CD4-positive, CD25-positive, alpha-beta regulatory T cell (primary cell): ENCODE measurements at regions not wholly inside any gene's neighbourhood (a gene's known extent, or its start where the extent isn't known, plus 50 kb on each side); places are given as distances from the start of the nearest gene placed in this dataset.

ENCODE experiments used
- ATAC-seq, 2 donors: fragments of 150-1000 bp; cut with Tn5 transposase; one replicate each; pipeline ENCODE4 v1.10.0; 2021; ENCODE audit warnings: low read depth in 2 of 2, moderate number of reproducible peaks in 2 of 2, moderate library complexity in 1 of 2
- DNase-seq, 3 donors: peaks; one replicate each; pipeline versions ENCODE4 v3.0.0 to v3.0.0-alpha.2; 2012 to 2022; ENCODE audit warnings: mixed read lengths in 1 of 3
- H3K27ac ChIP-seq: one replicate; pipeline ENCODE4 v1.7.0; 2013; ENCODE audit warnings: mild to moderate bottlenecking, low read length; ENCODE audit not compliant: insufficient read depth, poor library complexity, severe bottlenecking
- H3K27me3 ChIP-seq: one replicate; pipeline ENCODE4 v1.7.0; 2013; ENCODE audit warnings: low read length; ENCODE audit not compliant: control insufficient read depth, insufficient read depth
- H3K36me3 ChIP-seq: one replicate; pipeline ENCODE4 v1.7.0; 2013; ENCODE audit warnings: mild to moderate bottlenecking, low read length, moderate library complexity; ENCODE audit not compliant: control insufficient read depth, insufficient read depth
- H3K4me1 ChIP-seq: 2 replicates; pipeline ENCODE4 v1.7.0; 2013; ENCODE audit warnings: mild to moderate bottlenecking, low read length; ENCODE audit not compliant: insufficient read depth, control insufficient read depth, poor library complexity, severe bottlenecking
- H3K4me3 ChIP-seq: one replicate; pipeline ENCODE4 v1.7.0; 2013; ENCODE audit warnings: low read depth, mild to moderate bottlenecking, low read length, moderate library complexity
- H3K9me3 ChIP-seq, 2 experiments: 1 replicate in 1 of 2; 2 replicates in 1 of 2; pipeline ENCODE4 v1.7.0; 2013; ENCODE audit warnings: low read length in 2 of 2, mild to moderate bottlenecking in 1 of 2, moderate library complexity in 1 of 2; ENCODE audit not compliant: control insufficient read depth in 2 of 2
- H3K27ac Mint-ChIP-seq, 3 donors: one replicate each; pipeline ENCODE4 v1.8.0; 2020 to 2022; ENCODE audit warnings: mild to moderate bottlenecking in 3 of 3, mixed read lengths in 3 of 3, moderate library complexity in 2 of 3
- H3K27me3 Mint-ChIP-seq: one replicate; pipeline ENCODE4 v1.8.0; 2022; ENCODE audit warnings: mild to moderate bottlenecking, mixed read lengths
- H3K36me3 Mint-ChIP-seq: one replicate; pipeline ENCODE4 v1.8.0; 2020; ENCODE audit warnings: mixed read lengths
- H3K4me1 Mint-ChIP-seq, 4 donors: one replicate each; pipeline ENCODE4 v1.8.0; 2020 to 2022; ENCODE audit warnings: mixed read lengths in 4 of 4, mild to moderate bottlenecking in 1 of 4
- H3K4me3 Mint-ChIP-seq, 4 donors: one replicate each; pipeline ENCODE4 v1.8.0; 2020 to 2022; ENCODE audit warnings: mild to moderate bottlenecking in 4 of 4, mixed read lengths in 4 of 4, moderate library complexity in 3 of 4
- H3K9me3 Mint-ChIP-seq, 7 donors: one replicate each; pipeline ENCODE4 v1.8.0; 2020 to 2022; ENCODE audit warnings: mixed read lengths in 7 of 7, mild to moderate bottlenecking in 3 of 7, moderate library complexity in 2 of 7

DNA sequence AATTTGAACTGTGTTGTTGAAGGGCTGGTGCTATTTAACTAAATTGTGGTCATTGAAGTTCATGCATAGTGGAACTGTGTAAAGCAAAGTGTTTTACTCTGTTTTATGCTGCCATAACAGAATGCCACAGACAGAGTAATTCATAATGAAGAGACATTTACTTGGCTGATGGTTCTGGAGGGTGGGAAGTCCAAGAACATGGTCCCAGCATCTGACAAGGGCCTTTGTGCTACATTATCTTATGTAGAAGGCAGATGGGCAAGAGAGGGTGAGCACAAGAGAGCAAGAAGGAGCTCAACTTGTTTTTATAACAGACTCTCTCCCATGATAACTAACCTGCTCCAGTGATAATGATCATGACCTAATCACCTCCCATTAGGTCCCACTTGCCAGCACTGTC, 101.9 kb upstream of the NR3C1 start:
- no peak overlapping the region for H3K27ac Mint-ChIP-seq
- no peak overlapping the region for H3K4me3 Mint-ChIP-seq
- H3K27me3 Mint-ChIP-seq, result peaks cover 5% of the 10 kb centered on the region
- Histone ChIP-seq H3K36me3 (no peaks in the 10 kb centered on the region), H3K4me1 (no peaks in the 10 kb centered on the region), H3K27ac (no peak overlapping the region), H3K4me3 (no peak overlapping the region), H3K9me3 (no peaks in the 10 kb centered on the region), H3K27me3 (no peaks in the 10 kb centered on the region)
- no peaks in the 10 kb centered on the region for H3K4me1 Mint-ChIP-seq
- peaks cover 0 to 5% (median 0%) of the 10 kb centered on the region in 7 donors for H3K9me3 Mint-ChIP-seq
- DNase-seq (no peak), ATAC-seq (no peak)
- no peaks in the 10 kb centered on the region for H3K36me3 Mint-ChIP-seq

DNA sequence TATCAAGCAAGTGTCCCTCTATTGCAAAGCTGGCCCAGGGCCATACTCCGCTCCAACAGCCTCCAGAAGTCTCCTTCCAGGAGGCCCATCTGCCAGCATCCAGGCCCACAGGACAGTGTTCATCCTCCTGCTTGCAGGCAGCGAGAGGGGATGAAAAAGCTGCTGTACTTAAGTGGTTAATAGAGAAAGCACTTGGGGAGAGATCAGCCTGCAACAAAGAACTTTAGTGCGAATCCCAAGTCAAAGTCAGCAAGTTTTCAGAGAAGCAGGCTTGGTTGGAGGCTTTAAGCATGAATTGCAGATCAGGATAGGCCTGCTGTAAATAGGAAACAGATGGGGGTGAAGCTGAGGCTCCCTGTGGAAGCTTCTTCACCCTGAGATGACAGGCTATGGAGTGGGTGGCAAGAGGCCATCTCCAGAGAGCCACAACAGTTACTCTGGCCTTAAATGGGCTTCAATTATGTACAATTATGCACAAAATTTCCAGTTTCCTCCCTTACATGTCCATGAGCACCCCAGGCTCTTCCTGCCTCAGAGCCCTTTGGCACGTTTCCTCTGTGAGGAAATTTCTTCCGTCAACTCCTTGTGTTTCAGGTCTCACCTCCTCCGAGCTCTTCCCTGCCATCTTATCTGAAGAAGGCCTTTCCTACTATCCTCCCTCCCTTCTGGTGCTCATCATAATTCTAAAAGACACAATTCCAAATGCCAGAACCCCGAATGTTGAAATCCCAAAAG, 98.0 kb upstream of the NR3C1 start:
- Mint-ChIP-seq H3K4me3 (no peak overlapping the region), H3K4me1 (no peaks in the 10 kb centered on the region), H3K36me3 (no peaks in the 10 kb centered on the region), H3K27ac (no peak overlapping the region), H3K9me3 (peaks cover 0 to 5% (median 0%) of the 10 kb centered on the region in 7 donors), H3K27me3 (no peaks in the 10 kb centered on the region)
- H3K9me3 ChIP-seq, result no peaks in the 10 kb centered on the region
- no peaks in the 10 kb centered on the region for H3K36me3 ChIP-seq
- no peaks in the 10 kb centered on the region for H3K27me3 ChIP-seq
- no peaks in the 10 kb centered on the region for H3K4me1 ChIP-seq
- DNase-seq, result no peak
- no peak overlapping the region for H3K27ac ChIP-seq
- no peak for ATAC-seq
- H3K4me3 ChIP-seq, result no peak overlapping the region

DNA sequence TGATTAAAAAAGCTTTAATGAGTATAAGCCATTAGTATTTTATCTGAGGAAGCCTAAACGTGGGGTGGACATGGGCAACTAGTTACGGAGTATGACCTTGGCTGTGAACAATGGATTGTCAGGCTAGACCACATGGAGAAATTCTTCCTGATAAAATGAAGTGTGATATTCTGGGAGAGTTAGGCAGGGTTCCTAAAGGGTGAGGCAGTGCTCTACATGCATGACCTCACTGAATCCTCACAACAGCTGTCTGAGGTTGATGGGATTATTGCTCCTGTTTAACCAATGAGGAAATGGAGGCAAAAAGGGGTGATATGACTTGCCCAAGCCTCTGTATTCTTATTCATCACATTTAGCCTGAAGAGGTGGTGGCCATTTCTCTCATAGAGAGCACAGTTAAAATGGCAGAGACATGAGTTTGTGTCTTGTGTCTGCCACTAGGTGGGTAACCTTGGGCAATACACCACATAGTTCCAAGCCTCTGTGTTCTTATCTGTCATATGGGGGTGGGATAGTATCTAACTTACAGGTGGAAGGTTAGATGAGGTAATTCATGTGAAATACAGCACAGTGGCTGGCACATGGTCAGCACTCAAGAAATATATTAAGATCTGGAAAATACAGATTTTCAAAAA, 96.1 kb upstream of the NR3C1 start:
- no peak for DNase-seq
- no peaks in the 10 kb centered on the region for H3K9me3 ChIP-seq
- no peak overlapping the region for H3K4me3 ChIP-seq
- no peaks in the 10 kb centered on the region for H3K4me1 Mint-ChIP-seq
- H3K36me3 Mint-ChIP-seq, result no peaks in the 10 kb centered on the region
- no peak overlapping the region for H3K4me3 Mint-ChIP-seq
- no peaks in the 10 kb centered on the region for H3K4me1 ChIP-seq
- H3K27me3 ChIP-seq, result no peaks in the 10 kb centered on the region
- H3K27ac ChIP-seq, result no peak overlapping the region
- H3K36me3 ChIP-seq, result no peaks in the 10 kb centered on the region
- no peaks in the 10 kb centered on the region for H3K27me3 Mint-ChIP-seq
- no peak overlapping the region for H3K27ac Mint-ChIP-seq
- no peaks in the 10 kb centered on the region for H3K9me3 Mint-ChIP-seq
- no peak for ATAC-seq

DNA sequence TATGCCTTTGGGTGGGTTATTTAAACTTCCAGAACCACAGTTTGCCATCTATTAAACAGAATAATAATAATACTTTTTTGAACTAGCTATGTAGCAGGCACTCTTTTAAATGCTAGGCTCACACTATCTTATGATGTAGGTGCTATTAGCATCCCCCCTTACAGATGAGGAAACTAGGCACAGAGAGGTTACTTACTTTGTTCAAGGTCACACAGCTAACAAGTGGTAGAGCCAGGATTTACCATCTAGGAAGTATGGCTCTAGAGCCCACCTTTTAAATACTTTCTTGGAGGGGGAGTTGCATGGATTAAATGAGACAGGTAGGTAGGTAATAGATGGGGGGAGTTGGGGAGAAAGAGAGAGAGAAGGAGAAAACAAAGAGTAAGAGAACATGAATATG, 95.3 kb upstream of the NR3C1 start:
- Mint-ChIP-seq H3K27ac (no peak overlapping the region), H3K9me3 (no peaks in the 10 kb centered on the region), H3K36me3 (no peaks in the 10 kb centered on the region), H3K27me3 (no peaks in the 10 kb centered on the region), H3K4me3 (no peak overlapping the region), H3K4me1 (no peaks in the 10 kb centered on the region)
- Histone ChIP-seq H3K4me3 (no peak overlapping the region), H3K27me3 (no peaks in the 10 kb centered on the region), H3K36me3 (no peaks in the 10 kb centered on the region), H3K4me1 (no peaks in the 10 kb centered on the region), H3K9me3 (no peaks in the 10 kb centered on the region), H3K27ac (no peak overlapping the region)
- DNase-seq (no peak), ATAC-seq (no peak)

DNA sequence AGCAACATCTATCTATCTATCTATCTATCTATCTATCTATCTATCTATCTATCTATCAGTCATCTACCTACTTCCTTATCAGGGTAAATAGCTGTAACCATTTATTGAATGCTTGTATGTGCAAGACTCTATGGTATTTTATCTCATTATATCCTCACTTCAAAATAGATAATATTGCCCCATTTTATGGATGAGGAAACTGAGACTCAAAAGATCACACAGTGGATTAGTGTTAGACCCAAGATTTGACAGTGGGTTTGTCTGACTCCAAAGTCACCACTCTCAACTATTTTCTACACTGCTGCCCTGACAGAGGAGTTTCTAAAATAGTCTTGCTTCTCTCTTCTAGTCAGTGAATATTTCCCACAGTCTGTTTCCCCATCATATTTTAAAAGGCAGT, 94.3 kb upstream of the NR3C1 start:
- Histone ChIP-seq H3K4me1 (no peaks in the 10 kb centered on the region), H3K36me3 (no peaks in the 10 kb centered on the region), H3K4me3 (no peak overlapping the region), H3K27me3 (no peaks in the 10 kb centered on the region), H3K9me3 (no peaks in the 10 kb centered on the region), H3K27ac (no peak overlapping the region)
- no peaks in the 10 kb centered on the region for H3K36me3 Mint-ChIP-seq
- no peak for ATAC-seq
- no peak overlapping the region for H3K4me3 Mint-ChIP-seq
- H3K4me1 Mint-ChIP-seq, result no peaks in the 10 kb centered on the region
- H3K9me3 Mint-ChIP-seq, result peaks cover 0 to 1% (median 0%) of the 10 kb centered on the region in 7 donors
- no peak for DNase-seq
- H3K27ac Mint-ChIP-seq, result no peak overlapping the region
- peaks cover 4% of the 10 kb centered on the region for H3K27me3 Mint-ChIP-seq

DNA sequence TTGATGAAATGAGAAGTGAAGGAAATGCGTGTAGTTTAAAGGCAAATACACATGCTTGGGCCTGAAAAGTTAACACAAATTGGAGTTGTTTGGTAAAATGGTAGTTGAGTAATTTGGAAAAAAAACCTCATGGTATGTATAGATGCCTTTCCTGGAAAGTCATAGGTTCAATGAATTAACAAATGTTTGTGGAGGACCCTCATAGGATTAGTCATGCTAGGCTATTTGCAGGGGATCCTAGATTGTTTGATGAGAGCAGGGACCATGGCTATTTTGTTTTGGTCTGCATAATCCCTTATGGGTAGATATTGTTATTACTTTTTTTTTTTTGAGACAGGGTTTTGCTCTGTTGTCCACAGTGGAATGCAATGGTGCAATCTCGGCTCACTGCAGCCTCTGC, 93.5 kb upstream of the NR3C1 start:
- Histone ChIP-seq H3K36me3 (no peaks in the 10 kb centered on the region), H3K27me3 (no peaks in the 10 kb centered on the region), H3K27ac (no peak overlapping the region), H3K4me1 (no peaks in the 10 kb centered on the region), H3K9me3 (no peaks in the 10 kb centered on the region), H3K4me3 (no peak overlapping the region)
- H3K36me3 Mint-ChIP-seq, result no peaks in the 10 kb centered on the region
- DNase-seq (no peak), ATAC-seq (no peak)
- H3K4me3 Mint-ChIP-seq, result no peak overlapping the region
- H3K27ac Mint-ChIP-seq, result no peak overlapping the region
- no peaks in the 10 kb centered on the region for H3K4me1 Mint-ChIP-seq
- H3K27me3 Mint-ChIP-seq, result peaks cover 4% of the 10 kb centered on the region
- H3K9me3 Mint-ChIP-seq, result peaks cover 0 to 1% (median 0%) of the 10 kb centered on the region in 7 donors

DNA sequence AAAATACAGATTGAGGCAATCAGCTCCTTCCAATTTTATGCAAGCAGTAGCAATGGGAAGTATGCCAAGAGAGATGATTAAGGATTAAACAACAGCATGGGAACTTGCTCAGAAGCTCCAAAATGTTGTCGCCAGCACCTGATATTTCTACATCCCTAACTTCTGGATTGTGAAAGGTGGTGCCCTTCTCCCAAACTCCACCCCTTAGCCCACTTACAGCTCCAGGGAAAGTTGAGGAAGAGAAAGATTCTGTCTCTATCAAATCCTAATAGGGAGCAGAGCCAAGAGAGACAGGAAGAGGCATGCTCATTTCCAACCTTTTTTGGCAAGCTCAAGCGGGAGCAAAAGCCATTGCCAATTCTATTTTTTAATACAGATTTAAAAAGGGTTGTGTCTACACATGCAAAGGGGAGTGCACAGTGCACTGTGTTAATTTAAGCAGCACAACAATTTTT, 92.4 kb upstream of the NR3C1 start:
- no peak overlapping the region for H3K4me3 Mint-ChIP-seq
- no peaks in the 10 kb centered on the region for H3K36me3 Mint-ChIP-seq
- peaks cover 0 to 1% (median 0%) of the 10 kb centered on the region in 7 donors for H3K9me3 Mint-ChIP-seq
- Histone ChIP-seq H3K27me3 (no peaks in the 10 kb centered on the region), H3K9me3 (no peaks in the 10 kb centered on the region), H3K4me1 (no peaks in the 10 kb centered on the region), H3K27ac (no peak overlapping the region), H3K36me3 (no peaks in the 10 kb centered on the region), H3K4me3 (no peak overlapping the region)
- H3K27me3 Mint-ChIP-seq, result peaks cover 4% of the 10 kb centered on the region
- DNase-seq, result no peak
- ATAC-seq, result no peak
- no peak overlapping the region for H3K27ac Mint-ChIP-seq
- no peaks in the 10 kb centered on the region for H3K4me1 Mint-ChIP-seq

DNA sequence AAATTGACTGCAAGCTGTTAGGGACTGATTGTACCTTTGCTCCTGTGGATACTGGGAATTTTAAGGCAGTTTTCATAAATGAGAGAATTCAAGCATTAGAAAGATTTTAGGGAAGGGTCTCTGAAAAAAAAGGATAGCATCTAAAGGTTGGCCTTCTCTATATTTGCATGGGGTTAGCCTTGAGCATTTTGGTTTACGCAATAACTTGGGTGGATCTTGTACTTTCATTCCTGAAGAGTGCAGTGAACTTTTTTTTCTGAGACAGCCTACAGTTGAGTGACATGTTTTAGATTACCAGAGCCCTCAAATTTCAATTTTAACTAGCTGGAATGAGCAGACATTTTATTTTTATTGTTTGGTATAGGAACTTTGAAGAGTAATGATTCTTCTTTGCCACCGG, 91.6 kb upstream of the NR3C1 start:
- ATAC-seq (no peak), DNase-seq (no peak)
- Histone ChIP-seq H3K27me3 (no peaks in the 10 kb centered on the region), H3K4me1 (no peaks in the 10 kb centered on the region), H3K27ac (no peak overlapping the region), H3K9me3 (no peaks in the 10 kb centered on the region), H3K4me3 (no peak overlapping the region), H3K36me3 (no peaks in the 10 kb centered on the region)
- peaks cover 0 to 1% (median 0%) of the 10 kb centered on the region in 7 donors for H3K9me3 Mint-ChIP-seq
- peaks cover 4% of the 10 kb centered on the region for H3K27me3 Mint-ChIP-seq
- no peak overlapping the region for H3K4me3 Mint-ChIP-seq
- H3K36me3 Mint-ChIP-seq, result no peaks in the 10 kb centered on the region
- H3K4me1 Mint-ChIP-seq, result no peaks in the 10 kb centered on the region
- H3K27ac Mint-ChIP-seq, result no peak overlapping the region
